ENCODE measurements at regions not wholly inside any gene's neighbourhood (a gene's known extent, or its start where the extent isn't known, plus 50 kb on each side); places are given as distances from the start of the nearest gene placed in this dataset.

GRCh38 chr1:184215274-184215925 lies 163.9 kb downstream of the TSEN15 start:
- Mint-ChIP-seq H3K27me3 (ENCODE audit: low read depth) (peaks cover under 1% of the 10 kb centered on the region; the same call in 1 of the 2 replicates), H3K9me3 (no peaks in the 10 kb centered on the region), H3K36me3 (ENCODE audit: insufficient read depth in 1 of 3, low read depth in 3 of 3) (no peaks in the 10 kb centered on the region; a peak in 2 of 7 replicates), H3K4me1 (peaks cover 4 to 10% of the 10 kb centered on the region in 2 experiments; a peak in 2 of 4 replicates), H3K4me3 (no peak overlapping the region), H3K27ac (no peak overlapping the region)
- Histone ChIP-seq H4K8ac (replicated peaks; ENCODE audit: insufficient read length, low read depth, low read length) (no peak overlapping the region), H3K4me1 (ENCODE audit: insufficient read depth, low read length) (no peaks in the 10 kb centered on the region; the same call in 1 of the 2 replicates), H3K9ac (ENCODE audit: extremely low read depth, insufficient read length, low read length) (no peak overlapping the region), H2AK5ac (ENCODE audit: insufficient read length, low read length) (no peak overlapping the region), H2BK20ac (ENCODE audit: low read depth, low read length, poor library complexity, severe bottlenecking) (no peak overlapping the region), H4K20me1 (ENCODE audit: control insufficient read depth, insufficient read depth, insufficient read length) (no peaks in the 10 kb centered on the region), H2BK15ac (ENCODE audit: low read depth, low read length) (no peak overlapping the region), H3K79me2 (ENCODE audit: insufficient read depth, low read length) (no peaks in the 10 kb centered on the region), H3T11ph (ENCODE audit: low read length) (no peak overlapping the region), H3K9me3 (ENCODE audit: control insufficient read depth, low read depth, low read length) (no peaks in the 10 kb centered on the region), H3K23me2 (ENCODE audit: insufficient read length, low read depth, low read length, poor library complexity, severe bottlenecking) (no peaks in the 10 kb centered on the region), H3K18ac (ENCODE audit: insufficient read length, low read depth, low read length) (no peak overlapping the region), H2AFZ (ENCODE audit: low read length) (no peak overlapping the region), H3K4me2 (ENCODE audit: insufficient read depth, insufficient read length, low read length) (no peak overlapping the region), H3K23ac (ENCODE audit: insufficient read length, low read depth, low read length) (no peak overlapping the region), H2BK12ac (ENCODE audit: insufficient read length, low read depth, low read length) (no peak overlapping the region), H2BK120ac (ENCODE audit: low read depth, low read length, poor library complexity, severe bottlenecking) (no peak overlapping the region), H3K56ac (ENCODE audit: insufficient read length, low read depth, low read length) (no peak overlapping the region), H2BK5ac (ENCODE audit: insufficient read length, low read length) (no peak overlapping the region), H3K27me3 (ENCODE audit: insufficient read depth, low read length) (no peaks in the 10 kb centered on the region), H3K27ac (ENCODE audit: insufficient read length, low read depth, low read length) (no peak overlapping the region), H3K4ac (ENCODE audit: low read depth, low read length) (no peak overlapping the region), H3K79me1 (ENCODE audit: insufficient read depth, low read depth, low read length, poor library complexity, severe bottlenecking) (no peaks in the 10 kb centered on the region), H4K91ac (ENCODE audit: insufficient read length, low read depth, low read length) (no peak overlapping the region), H4K5ac (ENCODE audit: insufficient read length, low read depth, low read length) (no peak overlapping the region), H3K14ac (ENCODE audit: insufficient read depth, low read length) (no peak overlapping the region)
- DNase-seq, result no peak
- WGBS (ENCODE audit: extremely low coverage, insufficient read length, low lambda C conversion rate), result no CpG with 5 or more reads among the region's 6 CpGs
- no peak for TF ChIP-seq CTCF (conservative IDR thresholded peaks at IDR 0.05)
